ENCODE measurements at regions not wholly inside any gene's neighbourhood (a gene's known extent, or its start where the extent isn't known, plus 50 kb on each side); places are given as distances from the start of the nearest gene placed in this dataset.
"Not testable (repeated sequence)": the region's sequence is repeated elsewhere in the genome, so short reads cannot be mapped to it uniquely, and the experiment has no call there.

GRCh38 chr11:3580487-3581388 is 61.1 kb downstream of the ART5 start:
- H2BK120ac ChIP-seq (ENCODE audit: low read depth, low read length, poor library complexity, severe bottlenecking); H3K79me1 ChIP-seq (ENCODE audit: insufficient read depth, low read depth, low read length, poor library complexity, severe bottlenecking); H3K4ac ChIP-seq (ENCODE audit: low read depth, low read length); H3K27me3 ChIP-seq (ENCODE audit: insufficient read depth, low read length); H3K9me3 ChIP-seq (ENCODE audit: control insufficient read depth, low read depth, low read length); H4K8ac ChIP-seq (replicated peaks; ENCODE audit: insufficient read length, low read depth, low read length); H3K9ac ChIP-seq (ENCODE audit: extremely low read depth, insufficient read length, low read length); H3K79me2 ChIP-seq (ENCODE audit: insufficient read depth, low read length); H3K36me3 Mint-ChIP-seq (ENCODE audit: insufficient read depth in 1 of 3, low read depth in 3 of 3); H3K18ac ChIP-seq (ENCODE audit: insufficient read length, low read depth, low read length); H4K5ac ChIP-seq (ENCODE audit: insufficient read length, low read depth, low read length); H3K27ac ChIP-seq (ENCODE audit: insufficient read length, low read depth, low read length); H2BK15ac ChIP-seq (ENCODE audit: low read depth, low read length); H3K23me2 ChIP-seq (ENCODE audit: insufficient read length, low read depth, low read length, poor library complexity, severe bottlenecking); H4K91ac ChIP-seq (ENCODE audit: insufficient read length, low read depth, low read length); H3K56ac ChIP-seq (ENCODE audit: insufficient read length, low read depth, low read length); H2AFZ ChIP-seq (ENCODE audit: low read length); H3T11ph ChIP-seq (ENCODE audit: low read length); H2AK5ac ChIP-seq (ENCODE audit: insufficient read length, low read length); H2BK5ac ChIP-seq (ENCODE audit: insufficient read length, low read length); H3K27ac Mint-ChIP-seq; H3K23ac ChIP-seq (ENCODE audit: insufficient read length, low read depth, low read length); H3K9me3 Mint-ChIP-seq; H4K20me1 ChIP-seq (ENCODE audit: control insufficient read depth, insufficient read depth, insufficient read length); H2BK12ac ChIP-seq (ENCODE audit: insufficient read length, low read depth, low read length); H3K4me1 ChIP-seq (ENCODE audit: insufficient read depth, low read length); H3K14ac ChIP-seq (ENCODE audit: insufficient read depth, low read length); H2BK20ac ChIP-seq (ENCODE audit: low read depth, low read length, poor library complexity, severe bottlenecking): not testable (repeated sequence)
- DNase-seq, result peak; percentile 74
- Mint-ChIP-seq H3K4me1 (peaks cover 42 to 45% of the 10 kb centered on the region in 2 experiments), H3K27me3 (ENCODE audit: low read depth) (peaks cover 60% of the 10 kb centered on the region), H3K4me3 (peak overlapping the region; percentile 68 to 83)
- peak; percentile 80 for TF ChIP-seq CTCF (conservative IDR thresholded peaks at IDR 0.05)
- H3K4me2 ChIP-seq (ENCODE audit: insufficient read depth, insufficient read length, low read length), result peak overlapping the region; percentile 37
- no CpG with 5 or more reads among the region's 92 CpGs for WGBS (ENCODE audit: extremely low coverage, insufficient read length, low lambda C conversion rate)

GRCh38 chr11:3579600-3580459 is 62.0 kb downstream of the ART5 start:
- H3K14ac ChIP-seq (ENCODE audit: insufficient read depth, low read length); H3K23me2 ChIP-seq (ENCODE audit: insufficient read length, low read depth, low read length, poor library complexity, severe bottlenecking); H2AFZ ChIP-seq (ENCODE audit: low read length); H2BK12ac ChIP-seq (ENCODE audit: insufficient read length, low read depth, low read length); H2BK120ac ChIP-seq (ENCODE audit: low read depth, low read length, poor library complexity, severe bottlenecking); DNase-seq; H3K27ac ChIP-seq (ENCODE audit: insufficient read length, low read depth, low read length); H2BK15ac ChIP-seq (ENCODE audit: low read depth, low read length); H4K8ac ChIP-seq (replicated peaks; ENCODE audit: insufficient read length, low read depth, low read length); H3K79me2 ChIP-seq (ENCODE audit: insufficient read depth, low read length); H3K18ac ChIP-seq (ENCODE audit: insufficient read length, low read depth, low read length); H3K36me3 Mint-ChIP-seq (ENCODE audit: insufficient read depth in 1 of 3, low read depth in 3 of 3); H3K27me3 ChIP-seq (ENCODE audit: insufficient read depth, low read length); H3T11ph ChIP-seq (ENCODE audit: low read length); H4K91ac ChIP-seq (ENCODE audit: insufficient read length, low read depth, low read length); H3K4ac ChIP-seq (ENCODE audit: low read depth, low read length); H3K9me3 ChIP-seq (ENCODE audit: control insufficient read depth, low read depth, low read length); H3K56ac ChIP-seq (ENCODE audit: insufficient read length, low read depth, low read length); H3K9me3 Mint-ChIP-seq; H4K5ac ChIP-seq (ENCODE audit: insufficient read length, low read depth, low read length); H2BK5ac ChIP-seq (ENCODE audit: insufficient read length, low read length); H3K9ac ChIP-seq (ENCODE audit: extremely low read depth, insufficient read length, low read length); H3K27ac Mint-ChIP-seq; H2BK20ac ChIP-seq (ENCODE audit: low read depth, low read length, poor library complexity, severe bottlenecking); H2AK5ac ChIP-seq (ENCODE audit: insufficient read length, low read length); H3K4me1 ChIP-seq (ENCODE audit: insufficient read depth, low read length); H4K20me1 ChIP-seq (ENCODE audit: control insufficient read depth, insufficient read depth, insufficient read length); H3K23ac ChIP-seq (ENCODE audit: insufficient read length, low read depth, low read length); H3K79me1 ChIP-seq (ENCODE audit: insufficient read depth, low read depth, low read length, poor library complexity, severe bottlenecking): not testable (repeated sequence)
- peaks cover 41% of the 10 kb centered on the region in 2 experiments for H3K4me1 Mint-ChIP-seq
- H3K4me3 Mint-ChIP-seq, result peak overlapping the region; percentile 68 to 83
- WGBS (ENCODE audit: extremely low coverage, insufficient read length, low lambda C conversion rate), result no CpG with 5 or more reads among the region's 29 CpGs
- H3K4me2 ChIP-seq (ENCODE audit: insufficient read depth, insufficient read length, low read length), result peak overlapping the region; percentile 37
- peaks cover 57% of the 10 kb centered on the region for H3K27me3 Mint-ChIP-seq (ENCODE audit: low read depth)

Measured in H9 (cell line).